T-cell (primary cell): ENCODE measurements at regions not wholly inside any gene's neighbourhood (a gene's known extent, or its start where the extent isn't known, plus 50 kb on each side); places are given as distances from the start of the nearest gene placed in this dataset.

Experiments used
- ATAC-seq, 4 experiments: fragments of 200-7000 bp in 3 of 4; fragments of 150-1000 bp in 1 of 4; cut with Tn5 transposase; replicated peaks in 1 of 4; 1 replicate in 3 of 4; 2 replicates in 1 of 4; pipeline ENCODE4 v1.10.0; 2021; ENCODE audit warnings: moderate library complexity in 3 of 4, mild to moderate bottlenecking in 2 of 4, moderate number of reproducible peaks in 1 of 4
- CTCF ChIA-PET, 2 donors: fragments of 300-600 bp; sonication (Branson Sonifier 250); formaldehyde crosslinking; loops; one replicate each; lab custom pipeline; 2022; ENCODE audit warnings: antibody characterized with exemption in 2 of 2; lab: Charles Lee
- POLR2A ChIA-PET, 2 donors: fragments of 300-600 bp; sonication (Branson Sonifier 250); formaldehyde crosslinking; loops; one replicate each; lab custom pipeline; 2022; ENCODE audit warnings: antibody characterized with exemption in 2 of 2; lab: Charles Lee
- DNase-seq, 35 experiments: peaks; one replicate each; pipeline versions ENCODE4 v3.0.0 to v3.0.0-alpha.2; 2013 to 2023
- H3K27ac ChIP-seq: one replicate; pipeline ENCODE4 v1.5.1; 2013; ENCODE audit warnings: low read length
- H3K27me3 ChIP-seq, 2 experiments: replicated peaks in 1 of 2; 1 replicate in 1 of 2; 2 replicates in 1 of 2; pipeline versions ENCODE4 v1.6.1 to v1.7.0; 2013; ENCODE audit warnings: low read length in 1 of 2, mixed read lengths in 1 of 2; ENCODE audit not compliant: control insufficient read depth in 2 of 2, insufficient read depth in 2 of 2; ENCODE audit errors: extremely low read depth in 1 of 2
- H3K36me3 ChIP-seq, 2 donors: 1 replicate in 1 of 2; 2 replicates in 1 of 2; pipeline versions ENCODE4 v1.6.1 to v1.7.0; 2013; ENCODE audit warnings: low read length in 1 of 2; ENCODE audit not compliant: control insufficient read depth in 2 of 2, insufficient read depth in 1 of 2; ENCODE audit errors: extremely low read depth in 1 of 2
- H3K4me1 ChIP-seq, 2 experiments: 1 replicate in 1 of 2; 2 replicates in 1 of 2; pipeline versions ENCODE4 v1.6.1 to v1.7.0; 2013; ENCODE audit warnings: low read length in 2 of 2, mixed read lengths in 1 of 2; ENCODE audit not compliant: insufficient read depth in 2 of 2, control insufficient read depth in 1 of 2; ENCODE audit errors: extremely low read depth in 1 of 2
- H3K4me3 ChIP-seq, 2 donors: 1 replicate in 1 of 2; 2 replicates in 1 of 2; pipeline versions ENCODE4 v1.5.1 to v1.7.0; 2013; ENCODE audit warnings: mild to moderate bottlenecking in 2 of 2, low read length in 1 of 2, moderate library complexity in 1 of 2; ENCODE audit not compliant: control insufficient read depth in 1 of 2; ENCODE audit errors: extremely low read depth in 1 of 2
- H3K9me3 ChIP-seq: 2 replicates; pipeline ENCODE4 v1.7.0; 2013
- H3K27ac Mint-ChIP-seq, 2 donors: one replicate each; pipeline ENCODE4 v1.8.0; 2020 to 2021; ENCODE audit warnings: mild to moderate bottlenecking in 2 of 2, mixed read lengths in 2 of 2
- H3K27me3 Mint-ChIP-seq, 2 donors: one replicate each; pipeline ENCODE4 v1.8.0; 2021 to 2022; ENCODE audit warnings: mixed read lengths in 2 of 2
- H3K36me3 Mint-ChIP-seq: one replicate; pipeline ENCODE4 v1.8.0; 2021; ENCODE audit warnings: mixed read lengths
- H3K4me1 Mint-ChIP-seq, 3 donors: one replicate each; pipeline ENCODE4 v1.8.0; 2020 to 2022; ENCODE audit warnings: mixed read lengths in 3 of 3, mild to moderate bottlenecking in 1 of 3
- H3K4me3 Mint-ChIP-seq, 3 donors: one replicate each; pipeline ENCODE4 v1.8.0; 2020 to 2022; ENCODE audit warnings: mild to moderate bottlenecking in 3 of 3, mixed read lengths in 3 of 3, moderate library complexity in 3 of 3
- H3K9me3 Mint-ChIP-seq, 3 donors: one replicate each; pipeline ENCODE4 v1.8.0; 2020 to 2022; ENCODE audit warnings: mixed read lengths in 3 of 3
- WGBS: methylation state at CpG from one replicate; pipeline ENCODE4 v1.1.5; 2013; ENCODE audit warnings: missing lambda C conversion rate; ENCODE audit not compliant: insufficient coverage; 5-methylcytosine and 5-hydroxymethylcytosine counted together

- Mint-ChIP-seq H3K36me3 (no peaks in the 10 kb centered on the region), H3K4me1 (peaks cover 15% of the 10 kb centered on the region in 3 donors), H3K27ac (no peak overlapping the region), H3K4me3 (no peak overlapping the region), H3K9me3 (no peaks in the 10 kb centered on the region), H3K27me3 (no peaks in the 10 kb centered on the region)
- ATAC-seq = no peak
- CTCF ChIA-PET = no interaction called here
- Histone ChIP-seq H3K4me1 (peaks cover 0 to 3% of the 10 kb centered on the region in 2 experiments), H3K27ac (no peak overlapping the region), H3K27me3 (no peaks in the 10 kb centered on the region), H3K9me3 (no peaks in the 10 kb centered on the region), H3K4me3 (no peak overlapping the region), H3K36me3 (no peaks in the 10 kb centered on the region)
- 100% methylated on average over 2 of the region's 6 CpGs for WGBS
- POLR2A ChIA-PET = no interaction called here
- no peak for DNase-seq
These were observed 102.4 kb upstream of the EOMES start for GRCh38 chr3:27824312-27825200.

- Histone ChIP-seq H3K4me1 (peaks cover 0 to 3% of the 10 kb centered on the region in 2 experiments), H3K4me3 (no peak overlapping the region), H3K27ac (no peak overlapping the region), H3K36me3 (no peaks in the 10 kb centered on the region), H3K27me3 (no peaks in the 10 kb centered on the region), H3K9me3 (no peaks in the 10 kb centered on the region)
- Mint-ChIP-seq H3K9me3 (peaks cover 0 to 3% (median 0%) of the 10 kb centered on the region in 3 donors), H3K4me1 (peaks cover 15% of the 10 kb centered on the region in 3 donors), H3K27me3 (no peaks in the 10 kb centered on the region), H3K27ac (no peak overlapping the region), H3K36me3 (no peaks in the 10 kb centered on the region), H3K4me3 (no peak overlapping the region)
- ChIA-PET POLR2A (no interaction called here), CTCF (no interaction called here)
- ATAC-seq = no peak
- no peak for DNase-seq
These were observed 104.3 kb upstream of the EOMES start for GRCh38 chr3:27826448-27826847.

- Mint-ChIP-seq H3K4me3 (no peak overlapping the region), H3K27ac (no peak overlapping the region), H3K27me3 (no peaks in the 10 kb centered on the region), H3K4me1 (peaks cover 15% of the 10 kb centered on the region in 3 donors), H3K36me3 (no peaks in the 10 kb centered on the region), H3K9me3 (peaks cover 1 to 3% (median 2%) of the 10 kb centered on the region in 3 donors)
- POLR2A ChIA-PET = no interaction called here
- Histone ChIP-seq H3K27me3 (no peaks in the 10 kb centered on the region), H3K36me3 (no peaks in the 10 kb centered on the region), H3K9me3 (no peaks in the 10 kb centered on the region), H3K4me3 (no peak overlapping the region), H3K4me1 (peaks cover 0 to 3% of the 10 kb centered on the region in 2 experiments), H3K27ac (no peak overlapping the region)
- CTCF ChIA-PET = interaction anchor here in 1 of 2 donors (0.6 kb wide), 1 partner anchor 347 kb away, joined by 3 read pairs; no protein-coding TSS in a partner anchor
- DNase-seq (no peak), ATAC-seq (no peak)
- WGBS = 88% methylated on average over 2 of the region's 3 CpGs
These were observed 104.9 kb upstream of the EOMES start for GRCh38 chr3:27827041-27827440.

GRCh38 chr3:27840807-27841594 is 118.9 kb upstream of the EOMES start:
- H3K27me3 ChIP-seq = no peaks in the 10 kb centered on the region

GRCh38 chr3:27844052-27844675 is 122.0 kb upstream of the EOMES start:
- Histone ChIP-seq H3K27me3 (no peaks in the 10 kb centered on the region), H3K27ac (no peak overlapping the region), H3K4me3 (no peak overlapping the region), H3K36me3 (no peaks in the 10 kb centered on the region), H3K4me1 (peaks cover 2 to 4% of the 10 kb centered on the region in 2 experiments), H3K9me3 (no peaks in the 10 kb centered on the region)
- H3K4me3 Mint-ChIP-seq = no peak overlapping the region
- POLR2A ChIA-PET = interaction anchor here in 1 of 2 donors (0.6 kb wide), 1 partner anchor 10 kb away, joined by 3 read pairs; no protein-coding TSS in a partner anchor
- H3K27ac Mint-ChIP-seq = no peak overlapping the region
- no peaks in the 10 kb centered on the region for H3K27me3 Mint-ChIP-seq
- H3K36me3 Mint-ChIP-seq = no peaks in the 10 kb centered on the region
- DNase-seq (no peak), ATAC-seq (no peak)
- H3K9me3 Mint-ChIP-seq = peaks cover 0 to 3% (median 0%) of the 10 kb centered on the region in 3 donors
- peaks cover 23 to 28% (median 24%) of the 10 kb centered on the region in 3 donors for H3K4me1 Mint-ChIP-seq
- no CpG with 5 or more reads among the region's 1 CpG for WGBS
- CTCF ChIA-PET = no interaction called here

More at GRCh38 chr3:27840807-27841594, 118.9 kb upstream of the EOMES start:
- Histone ChIP-seq H3K4me1 (peaks cover 2 to 7% of the 10 kb centered on the region in 2 experiments), H3K36me3 (no peaks in the 10 kb centered on the region), H3K27ac (no peak overlapping the region), H3K4me3 (no peak overlapping the region), H3K9me3 (no peaks in the 10 kb centered on the region)
- ChIA-PET POLR2A (no interaction called here), CTCF (no interaction called here)
- no peaks in the 10 kb centered on the region for H3K27me3 Mint-ChIP-seq
- no CpG with 5 or more reads among the region's 2 CpGs for WGBS
- H3K9me3 Mint-ChIP-seq = peaks cover 0 to 3% (median 0%) of the 10 kb centered on the region in 3 donors
- no peaks in the 10 kb centered on the region for H3K36me3 Mint-ChIP-seq
- ATAC-seq = peak in 2 of 4 experiments; percentile 32 to 40
- H3K4me3 Mint-ChIP-seq = no peak overlapping the region
- H3K4me1 Mint-ChIP-seq = peaks cover 24 to 31% (median 27%) of the 10 kb centered on the region in 3 donors
- H3K27ac Mint-ChIP-seq = no peak overlapping the region
- DNase-seq = peak in 2 of 35 experiments; percentile 2 to 14

GRCh38 chr3:27847697-27848096 is 125.6 kb upstream of the EOMES start:
- Mint-ChIP-seq H3K36me3 (peaks cover 3% of the 10 kb centered on the region), H3K27me3 (no peaks in the 10 kb centered on the region), H3K4me1 (peaks cover 17 to 21% (median 21%) of the 10 kb centered on the region in 3 donors), H3K27ac (no peak overlapping the region), H3K4me3 (no peak overlapping the region), H3K9me3 (peaks cover 0 to 9% (median 2%) of the 10 kb centered on the region in 3 donors)
- ChIA-PET POLR2A (no interaction called here), CTCF (no interaction called here)
- Histone ChIP-seq H3K36me3 (no peaks in the 10 kb centered on the region), H3K9me3 (no peaks in the 10 kb centered on the region), H3K27me3 (no peaks in the 10 kb centered on the region), H3K4me3 (no peak overlapping the region), H3K27ac (no peak overlapping the region), H3K4me1 (peaks cover 2 to 3% of the 10 kb centered on the region in 2 experiments)
- no peak for DNase-seq
- WGBS = 83% methylated on average over 5 of the region's 6 CpGs
- ATAC-seq = no peak
